HL-60 (cell line): ENCODE measurements at regions not wholly inside any gene's neighbourhood (a gene's known extent, or its start where the extent isn't known, plus 50 kb on each side); places are given as distances from the start of the nearest gene placed in this dataset.

Experiments
- DNase-seq, 2 experiments: peaks; one replicate each; pipeline ENCODE4 v3.0.0-alpha.2; 2010 to 2020; ENCODE audit warnings: low read depth in 1 of 2, low spot score in 1 of 2
- H3K27ac ChIP-seq: fragments of 250-450 bp; sonication (Bioruptor Pico); replicated peaks from 2 replicates; pipeline ENCODE4 v1.5.1; 2020; ENCODE audit warnings: mild to moderate bottlenecking, moderate library complexity
- H3K27me3 ChIP-seq: fragments of 250-450 bp; sonication (Bioruptor Pico); 2 replicates; pipeline ENCODE4 v1.5.1; 2021; ENCODE audit warnings: mild to moderate bottlenecking, moderate library complexity; ENCODE audit not compliant: insufficient read depth, poor library complexity, severe bottlenecking
- H3K4me3 ChIP-seq: replicated peaks from 2 replicates; pipeline ENCODE4 v1.5.1; 2011; ENCODE audit warnings: mild to moderate bottlenecking, control low read depth, low read length; ENCODE audit not compliant: insufficient read depth
- CTCF ChIP-seq: IDR thresholded peaks from one replicate; pipeline ENCODE4 v1.5.1; 2011; ENCODE audit warnings: low read length, control low read depth, inconsistent platforms; ENCODE audit not compliant: insufficient read depth
- GABPA ChIP-seq: IDR thresholded peaks from 2 replicates; pipeline ENCODE4 v1.6.1; 2012; ENCODE audit warnings: low read depth
- POLR2AphosphoS5 ChIP-seq: IDR thresholded peaks from 2 replicates; pipeline ENCODE4 v1.6.1; 2012; ENCODE audit warnings: low read depth
- REST ChIP-seq: IDR thresholded peaks from 2 replicates; pipeline ENCODE4 v1.6.1; 2012; ENCODE audit warnings: low read depth; ENCODE audit not compliant: insufficient replicate concordance
- SPI1 ChIP-seq: IDR thresholded peaks from 2 replicates; pipeline ENCODE4 v1.6.1; 2012; ENCODE audit warnings: low read depth, mild to moderate bottlenecking, borderline replicate concordance

- Histone ChIP-seq H3K27me3 (no peaks in the 10 kb centered on the region), H3K27ac (no peak overlapping the region), H3K4me3 (no peak overlapping the region)
- TF ChIP-seq SPI1 (no peak), REST (no peak), GABPA (no peak), POLR2AphosphoS5 (no peak), CTCF (no peak)
- DNase-seq: no peak
Observed at GRCh38 chr14:87331991-87332390, 661.0 kb downstream of the GALC start.

GRCh38 chr14:87325741-87326140, 667.2 kb downstream of the GALC start:
- Histone ChIP-seq H3K27me3 (no peaks in the 10 kb centered on the region), H3K27ac (no peak overlapping the region), H3K4me3 (no peak overlapping the region)
- TF ChIP-seq REST (no peak), SPI1 (no peak), CTCF (no peak), POLR2AphosphoS5 (no peak), GABPA (no peak)
- DNase-seq: no peak

GRCh38 chr14:87323191-87323590, 669.8 kb downstream of the GALC start:
- TF ChIP-seq REST: no peak
- TF ChIP-seq POLR2AphosphoS5: no peak
- no peak for TF ChIP-seq CTCF
- TF ChIP-seq SPI1: no peak
- no peak for TF ChIP-seq GABPA
- Histone ChIP-seq H3K27ac (no peak overlapping the region), H3K4me3 (no peak overlapping the region), H3K27me3 (no peaks in the 10 kb centered on the region)
- no peak for DNase-seq
